Keratinocyte (primary cell): ENCODE measurements at regions not wholly inside any gene's neighbourhood (a gene's known extent, or its start where the extent isn't known, plus 50 kb on each side); places are given as distances from the start of the nearest gene placed in this dataset.

ENCODE experiments used
- DNase-seq: peaks from one replicate; pipeline ENCODE4 v3.0.0-alpha.2; 2011; ENCODE audit warnings: low read depth, missing footprints, low spot score
- FAIRE-seq: peaks from 2 replicates; lab custom pipeline; 2011; peaks lifted over from hg19 to GRCh38; lab: Jason Lieb, UNC
- H2AFZ ChIP-seq: 2 replicates; pipeline ENCODE4 v1.6.0; 2012; ENCODE audit warnings: low read length, control low read depth, inconsistent platforms; ENCODE audit not compliant: control insufficient read depth
- H3K27ac ChIP-seq: 2 replicates; pipeline ENCODE4 v1.5.1; 2011; ENCODE audit warnings: low read length; ENCODE audit not compliant: control insufficient read depth, insufficient read depth
- H3K27me3 ChIP-seq: 3 replicates; pipeline ENCODE4 v1.6.0; 2011; ENCODE audit warnings: low read length; ENCODE audit not compliant: control insufficient read depth, insufficient read depth; ENCODE audit errors: extremely low read depth
- H3K36me3 ChIP-seq, 2 experiments: 2 replicates in 1 of 2; 3 replicates in 1 of 2; pipeline ENCODE4 v1.5.1; 2011; ENCODE audit warnings: low read length in 2 of 2, mild to moderate bottlenecking in 1 of 2; ENCODE audit not compliant: control insufficient read depth in 2 of 2, insufficient read depth in 2 of 2; ENCODE audit errors: extremely low read depth in 1 of 2
- H3K4me1 ChIP-seq: 3 replicates; pipeline ENCODE4 v1.5.1; 2011; ENCODE audit warnings: low read length; ENCODE audit not compliant: control insufficient read depth, insufficient read depth; ENCODE audit errors: extremely low read depth
- H3K4me2 ChIP-seq: 3 replicates; pipeline ENCODE4 v1.6.0; 2011; ENCODE audit warnings: low read depth, low read length; ENCODE audit not compliant: control insufficient read depth, insufficient read depth; ENCODE audit errors: extremely low read depth
- H3K4me3 ChIP-seq, 3 experiments: fragments of 200-600 bp in 1 of 3; sonication (generic) in 1 of 3; 2 replicates in 2 of 3; 3 replicates in 1 of 3; pipeline ENCODE4 v1.5.1; 2011 to 2016; ENCODE audit warnings: low read length in 3 of 3, mild to moderate bottlenecking in 3 of 3, control low read depth in 2 of 3, inconsistent platforms in 1 of 3, low read depth in 1 of 3, mixed read lengths in 1 of 3, mixed run types in 1 of 3, moderate library complexity in 1 of 3; ENCODE audit not compliant: control insufficient read depth in 2 of 3, insufficient read depth in 2 of 3; ENCODE audit errors: extremely low read depth in 1 of 3
- H3K79me2 ChIP-seq: 2 replicates; pipeline ENCODE4 v1.6.0; 2012; ENCODE audit warnings: low read length; ENCODE audit not compliant: control insufficient read depth, insufficient read depth
- H3K9ac ChIP-seq: 3 replicates; pipeline ENCODE4 v1.6.0; 2011; ENCODE audit warnings: low read length; ENCODE audit not compliant: control insufficient read depth, insufficient read depth; ENCODE audit errors: extremely low read depth
- H3K9me1 ChIP-seq: 3 replicates; pipeline ENCODE4 v1.6.0; 2011; ENCODE audit warnings: low read length; ENCODE audit not compliant: control insufficient read depth, insufficient read depth; ENCODE audit errors: extremely low read depth
- H3K9me3 ChIP-seq: 2 replicates; pipeline ENCODE4 v1.5.1; 2012; ENCODE audit warnings: low read depth, low read length; ENCODE audit not compliant: control insufficient read depth
- H4K20me1 ChIP-seq: 3 replicates; pipeline ENCODE4 v1.6.0; 2011; ENCODE audit warnings: low read length; ENCODE audit not compliant: control insufficient read depth, insufficient read depth; ENCODE audit errors: extremely low read depth
- CTCF ChIP-seq, 3 experiments: IDR thresholded peaks in 1 of 3; conservative IDR thresholded peaks in 1 of 3; optimal IDR thresholded peaks in 1 of 3; 2 replicates in 2 of 3; 3 replicates in 1 of 3; pipeline versions ENCODE3 to v1.5.1; 2011; ENCODE audit warnings: low read length in 3 of 3, mild to moderate bottlenecking in 3 of 3, moderate library complexity in 2 of 3, control low read depth in 1 of 3, inconsistent platforms in 1 of 3; ENCODE audit not compliant: insufficient read depth in 2 of 3; ENCODE audit errors: extremely low read depth in 1 of 3
- EZH2 ChIP-seq: IDR thresholded peaks from one replicate; pipeline ENCODE4 v1.6.1; 2012; ENCODE audit warnings: inconsistent platforms, mild to moderate bottlenecking, low read length, moderate library complexity
- dilution Hi-C: fragments of 300-500 bp; cut with MboI; formaldehyde crosslinking; loops from one replicate; pipeline ENCODE4 v1.7.0; 2020; ENCODE audit warnings: low sequenced_read_pairs; ENCODE audit not compliant: extremely low pct_ligation_motif_present

- Histone ChIP-seq H3K4me3 (no peak overlapping the region), H3K27me3 (no peaks in the 10 kb centered on the region), H4K20me1 (no peaks in the 10 kb centered on the region), H3K36me3 (no peaks in the 10 kb centered on the region), H3K9ac (no peak overlapping the region), H3K79me2 (no peaks in the 10 kb centered on the region), H3K9me1 (no peaks in the 10 kb centered on the region), H3K4me2 (no peak overlapping the region), H3K4me1 (no peaks in the 10 kb centered on the region), H2AFZ (no peak overlapping the region), H3K27ac (no peak overlapping the region), H3K9me3 (no peaks in the 10 kb centered on the region)
- dilution Hi-C loops: no loop called here
- FAIRE-seq (no peak), DNase-seq (no peak)
- no peak for TF ChIP-seq EZH2
- no peak for TF ChIP-seq CTCF (optimal IDR thresholded peaks at IDR 0.05 in 1 of 3, IDR thresholded peaks at IDR 0.05 in 1 of 3, conservative IDR thresholded peaks at IDR 0.05 in 1 of 3; ENCODE audit: extremely low read depth in 1 of 3, insufficient read depth in 2 of 3, low read length in 3 of 3)
Measured at GRCh38 chr10:22770270-22770669, 55.9 kb upstream of the PIP4K2A start.

GRCh38 chr10:22767859-22768258 lies 53.5 kb upstream of the PIP4K2A start:
- TF ChIP-seq CTCF (optimal IDR thresholded peaks at IDR 0.05 in 1 of 3, IDR thresholded peaks at IDR 0.05 in 1 of 3, conservative IDR thresholded peaks at IDR 0.05 in 1 of 3; ENCODE audit: extremely low read depth in 1 of 3, insufficient read depth in 2 of 3, low read length in 3 of 3) (no peak), EZH2 (no peak)
- DNase-seq (no peak), FAIRE-seq (no peak)
- H3K4me3 ChIP-seq: no peak overlapping the region
- H3K4me1 ChIP-seq: no peaks in the 10 kb centered on the region
- no peaks in the 10 kb centered on the region for H3K9me1 ChIP-seq
- H3K9ac ChIP-seq: no peak overlapping the region
- H3K9me3 ChIP-seq: no peaks in the 10 kb centered on the region
- H2AFZ ChIP-seq: no peak overlapping the region
- dilution Hi-C loops: no loop called here
- H3K27ac ChIP-seq: no peak overlapping the region
- no peaks in the 10 kb centered on the region for H4K20me1 ChIP-seq
- peaks cover 7% of the 10 kb centered on the region for H3K27me3 ChIP-seq
- H3K36me3 ChIP-seq: no peaks in the 10 kb centered on the region
- H3K4me2 ChIP-seq: no peak overlapping the region
- H3K79me2 ChIP-seq: no peaks in the 10 kb centered on the region
